B cell (primary cell): ENCODE measurements at regions not wholly inside any gene's neighbourhood (a gene's known extent, or its start where the extent isn't known, plus 50 kb on each side); places are given as distances from the start of the nearest gene placed in this dataset.

Experiments used
- CTCF ChIP-seq: fragments of 200-600 bp; IDR thresholded peaks from one replicate; pipeline ENCODE4 v1.8.0; 2022; ENCODE audit warnings: antibody characterized with exemption, mild to moderate bottlenecking
- EZH2 ChIP-seq: IDR thresholded peaks from 2 replicates; pipeline ENCODE4 v1.6.1; 2012; ENCODE audit warnings: borderline replicate concordance, low read depth, mild to moderate bottlenecking, moderate library complexity, low read length; ENCODE audit not compliant: insufficient read depth, poor library complexity, severe bottlenecking

- TF ChIP-seq CTCF (no peak), EZH2 (no peak)
Measured at GRCh38 chr3:125683067-125683829, 88.0 kb upstream of the OSBPL11 start.
